Left colon (tissue), 2 donors: ENCODE measurements at regions not wholly inside any gene's neighbourhood (a gene's known extent, or its start where the extent isn't known, plus 50 kb on each side); places are given as distances from the start of the nearest gene placed in this dataset.
"Not testable (repeated sequence)": the region's sequence is repeated elsewhere in the genome, so short reads cannot be mapped to it uniquely, and the experiment has no call there.

Experiments used
- ATAC-seq: fragments of 200-7000 bp; cut with Tn5 transposase; one replicate; pipeline ENCODE4 v1.9.1; 2020; ENCODE audit warnings: mild to moderate bottlenecking, moderate library complexity
- DNase-seq, 2 donors: peaks; one replicate each; pipeline ENCODE4 v3.0.0-alpha.2; 2020
- intact Hi-C, 2 donors: fragments of 100-400 bp; cut with DNase I in 1 of 2; cut with micrococcal nuclease in 1 of 2; formaldehyde crosslinking; loops; one replicate each; pipeline versions ENCODE4 v1.11.2 to v1.14.0; 2022; cut with DNase I, micrococcal nuclease
- donor health status: DM: no; HTN: no; CAD: no.
- donor health status: DM: yes; HTN: yes; CAD: no.

DNA sequence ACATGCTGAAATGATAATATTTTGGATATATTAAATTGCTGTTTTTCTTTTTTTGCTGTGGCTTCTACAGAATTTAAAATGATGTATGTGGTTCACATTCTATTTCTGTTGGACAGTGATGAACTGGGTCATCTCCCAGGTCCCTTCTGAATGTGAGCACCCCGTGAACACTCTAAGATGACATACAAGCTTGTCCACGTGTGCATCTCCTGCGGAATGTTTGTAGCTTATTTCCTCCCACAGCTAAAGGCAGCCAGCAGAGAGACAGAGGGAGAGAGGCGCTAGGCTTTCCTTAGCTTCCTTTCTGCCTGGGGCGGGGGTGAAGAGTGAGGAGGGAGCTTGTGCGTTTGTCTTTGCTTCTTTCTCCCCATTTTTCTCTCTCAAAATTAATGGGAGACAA, 219.1 kb downstream of the EMX2 start:
- intact Hi-C loops: no loop called here
- ATAC-seq: no peak
- DNase-seq: no peak

DNA sequence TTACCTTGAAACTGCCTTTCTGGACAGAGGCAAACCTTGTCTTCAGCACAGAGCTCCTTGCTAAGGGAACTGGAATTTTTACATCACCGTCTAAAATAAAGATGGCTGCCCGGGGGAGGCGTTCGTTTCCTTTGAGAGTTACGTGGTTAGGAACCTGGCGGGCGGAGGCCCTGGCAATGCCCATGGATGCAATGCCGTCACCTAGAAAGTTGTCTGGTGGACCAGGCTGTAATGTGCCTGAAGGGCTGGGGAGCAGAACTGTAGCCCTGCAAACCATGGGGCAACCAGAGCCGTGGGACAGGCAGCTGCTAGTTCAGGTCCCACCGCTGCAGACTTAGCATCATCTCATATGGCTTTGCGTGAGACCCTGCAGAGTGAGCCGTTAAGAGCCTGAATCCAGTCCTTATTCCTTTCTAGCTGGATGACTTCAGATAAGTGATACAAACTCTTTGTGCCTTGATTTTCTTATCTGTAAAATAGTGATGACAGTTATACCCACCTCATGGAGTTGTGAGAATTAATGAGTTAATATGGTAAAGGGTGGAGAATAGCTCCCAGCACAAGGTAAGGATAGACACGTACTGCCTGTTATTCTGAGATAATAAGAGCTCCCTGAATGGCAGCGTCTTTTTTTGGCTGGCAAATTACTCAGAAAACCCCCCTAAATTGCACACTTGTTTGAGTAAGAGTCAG, 219.7 kb downstream of the EMX2 start:
- intact Hi-C loops: no loop called here
- DNase-seq: no peak
- no peak for ATAC-seq

DNA sequence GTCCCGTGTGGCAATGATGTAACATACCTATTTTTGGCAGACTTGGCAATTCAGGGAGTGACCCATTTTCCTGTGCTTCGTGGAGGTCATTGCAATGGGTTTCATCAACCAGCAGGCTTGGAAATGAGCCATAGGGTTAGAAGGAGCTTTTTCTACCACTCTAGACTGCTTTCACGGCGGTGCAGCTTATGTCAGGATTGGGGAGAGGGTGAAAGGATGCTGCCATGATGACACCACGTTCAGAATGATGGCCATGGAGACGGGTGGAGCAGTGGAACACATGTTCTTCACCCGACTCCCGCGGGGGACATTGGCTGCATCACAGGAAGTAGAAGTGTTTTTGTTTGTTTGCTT, 220.2 kb downstream of the EMX2 start:
- ATAC-seq: no peak
- intact Hi-C loops: no loop called here
- no peak for DNase-seq

DNA sequence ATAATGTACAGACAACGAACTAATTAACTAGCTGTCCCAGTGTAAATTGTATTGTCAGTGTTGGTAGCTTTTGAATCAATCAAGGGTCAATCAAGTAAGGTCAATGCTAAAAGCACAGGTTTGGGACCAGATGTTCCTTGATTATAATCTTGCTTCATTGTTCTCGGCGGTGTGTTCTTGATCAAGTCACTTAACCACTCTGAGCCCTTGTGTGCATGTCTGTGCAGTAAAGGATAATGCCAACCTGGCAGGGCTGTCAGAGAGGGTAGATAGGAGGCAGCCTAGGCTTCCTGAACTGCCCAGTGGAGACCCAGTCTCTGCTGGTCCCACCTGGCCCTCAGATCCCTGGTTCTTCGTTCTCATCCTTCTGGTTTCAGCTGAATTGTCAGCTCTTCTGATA, 221.0 kb downstream of the EMX2 start:
- ATAC-seq (no peak), DNase-seq (no peak)
- intact Hi-C loops: no loop called here

DNA sequence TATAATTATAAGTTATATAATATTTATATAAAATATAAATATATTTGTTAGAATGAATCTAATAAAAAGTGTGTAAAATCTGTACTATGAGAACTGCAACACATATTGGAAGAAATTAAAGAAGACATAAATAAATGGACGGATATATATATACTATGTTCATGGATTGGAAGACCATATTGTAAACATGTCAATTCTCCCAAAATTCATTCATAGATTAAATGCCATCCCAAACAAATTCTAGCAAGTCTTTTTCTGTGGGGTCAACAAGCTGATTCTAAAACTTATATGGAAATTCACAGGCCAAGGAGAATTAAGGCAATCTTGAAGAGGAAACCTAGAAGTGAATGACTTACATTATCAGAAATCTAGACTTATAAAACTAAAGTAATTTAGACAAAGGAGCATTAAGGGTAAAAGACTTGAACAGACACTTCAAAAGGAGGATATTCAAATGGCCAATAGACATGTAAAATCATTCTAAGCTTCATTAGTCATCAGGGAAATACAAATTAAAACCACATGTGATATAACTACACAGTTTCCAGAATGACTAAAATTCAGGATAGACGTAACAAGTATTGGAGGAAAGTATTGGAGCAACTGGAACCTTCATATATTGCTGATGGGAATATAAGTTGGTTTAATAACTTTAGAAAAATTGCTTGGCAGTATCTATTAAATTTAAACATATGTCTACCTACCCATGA, 225.9 kb downstream of the EMX2 start:
- intact Hi-C loops: no loop called here
- ATAC-seq: no peak
- DNase-seq: no peak

DNA sequence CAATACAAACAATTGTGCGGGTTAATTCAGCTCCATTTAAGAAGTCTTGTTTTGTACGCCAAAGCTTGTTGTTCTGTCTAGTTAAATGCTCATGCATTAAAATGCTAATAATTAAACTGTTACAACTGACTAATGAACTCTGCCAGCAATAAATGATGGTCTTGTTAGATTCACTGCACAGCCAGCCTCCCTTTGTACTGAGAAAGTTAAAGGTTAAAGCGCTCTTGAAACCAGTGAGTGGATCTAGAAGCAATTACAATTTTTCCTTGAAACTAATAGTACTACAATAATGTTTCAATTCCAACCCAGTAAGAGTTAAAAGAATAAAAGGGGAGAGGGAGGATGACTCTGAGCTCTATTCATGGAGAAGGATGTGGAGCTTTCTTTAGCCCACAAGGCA, 233.0 kb downstream of the EMX2 start:
- intact Hi-C loops: no loop called here
- no peak for DNase-seq
- no peak for ATAC-seq

DNA sequence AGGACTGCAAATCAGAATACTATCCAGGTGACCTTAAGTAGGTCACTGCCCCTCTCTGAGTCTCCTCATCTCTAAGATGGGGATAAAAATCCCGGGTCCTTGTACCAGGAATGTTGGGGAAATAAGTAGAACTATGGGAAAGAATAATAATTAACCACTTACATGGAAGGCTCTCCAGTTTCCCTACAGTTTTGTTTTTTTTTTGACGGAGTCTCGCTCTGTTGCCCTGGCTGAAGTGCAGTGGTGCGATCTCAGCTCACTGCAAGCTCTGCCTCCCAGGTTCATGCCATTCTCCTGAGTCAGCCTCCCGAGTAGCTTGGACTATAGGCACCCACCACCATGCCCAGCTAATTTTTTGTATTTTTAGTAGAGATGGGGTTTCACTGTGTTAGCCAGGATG, 234.7 kb downstream of the EMX2 start:
- DNase-seq, intact Hi-C loops, ATAC-seq: not testable (repeated sequence)

DNA sequence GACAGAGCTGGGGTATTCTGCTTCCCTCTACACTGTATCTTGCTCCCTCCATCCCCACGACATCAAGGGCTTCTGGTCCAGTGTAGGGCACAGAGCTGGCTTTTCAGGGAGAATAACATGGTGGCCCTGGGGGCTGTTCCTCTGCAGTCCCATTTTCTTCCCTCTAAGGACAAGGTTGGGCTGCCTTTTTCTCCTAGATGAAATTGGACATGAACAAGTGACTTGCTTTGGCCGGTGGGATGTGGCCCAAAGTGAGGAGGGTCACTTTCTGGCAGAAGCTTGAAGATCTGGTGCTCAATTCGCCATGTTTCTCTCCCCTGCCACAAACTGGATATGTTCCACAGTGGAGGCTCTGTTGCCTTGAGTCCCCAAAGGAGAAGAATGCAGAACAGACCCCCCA, 235.7 kb downstream of the EMX2 start:
- no peak for DNase-seq
- no peak for ATAC-seq
- intact Hi-C loops: no loop called here

DNA sequence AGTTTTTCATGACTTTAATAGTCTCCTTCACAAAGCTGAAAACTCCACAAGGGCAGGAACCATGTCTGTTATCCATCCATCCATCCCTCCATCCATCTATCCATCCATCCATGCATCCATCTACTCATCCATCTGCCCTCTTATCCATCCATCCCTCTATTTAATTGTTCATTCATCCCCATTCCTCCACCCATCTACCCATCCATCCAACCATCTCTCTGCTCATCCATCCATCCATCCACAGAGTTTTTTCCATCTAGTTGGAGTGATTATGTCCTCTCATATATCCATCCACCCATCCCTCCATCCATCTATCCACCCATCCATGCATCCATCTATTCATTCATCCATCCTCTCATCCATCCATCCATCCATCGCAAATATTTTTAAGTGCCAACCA, 237.9 kb downstream of the EMX2 start:
- intact Hi-C loops: no loop called here
- no peak for ATAC-seq

DNA sequence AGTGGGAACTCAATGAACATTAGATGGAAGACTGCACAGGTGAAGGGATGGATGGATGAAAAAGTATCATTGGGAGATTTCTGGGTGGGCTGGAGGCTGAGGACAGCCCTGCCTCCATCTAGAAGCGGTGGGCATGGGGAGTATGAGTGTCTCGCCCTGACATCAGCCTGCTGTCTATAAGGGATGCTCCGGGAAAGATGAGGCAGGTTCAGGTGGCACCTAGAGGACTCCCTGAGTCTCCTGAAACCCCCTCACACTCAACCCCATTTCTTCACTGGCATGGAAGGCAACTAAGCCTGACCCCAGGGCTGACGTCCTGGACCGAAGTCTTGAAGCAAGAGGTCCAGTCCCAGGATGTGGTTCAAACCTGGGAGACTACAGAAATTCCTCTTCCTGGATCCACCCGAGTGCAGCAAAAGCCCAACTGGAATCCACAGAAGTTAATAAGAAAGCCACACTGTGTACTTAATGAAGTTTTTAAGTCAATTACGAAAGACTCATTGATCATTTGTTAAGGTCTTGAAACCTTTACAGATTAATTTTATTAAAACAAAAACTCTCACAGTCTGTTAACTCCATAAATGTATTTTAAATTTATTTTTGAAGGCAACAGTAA, 238.8 kb downstream of the EMX2 start:
- DNase-seq (no peak), ATAC-seq (no peak)
- intact Hi-C loops: no loop called here

More for the DNA sequence above, 237.9 kb downstream of the EMX2 start:
- no peak for DNase-seq

DNA sequence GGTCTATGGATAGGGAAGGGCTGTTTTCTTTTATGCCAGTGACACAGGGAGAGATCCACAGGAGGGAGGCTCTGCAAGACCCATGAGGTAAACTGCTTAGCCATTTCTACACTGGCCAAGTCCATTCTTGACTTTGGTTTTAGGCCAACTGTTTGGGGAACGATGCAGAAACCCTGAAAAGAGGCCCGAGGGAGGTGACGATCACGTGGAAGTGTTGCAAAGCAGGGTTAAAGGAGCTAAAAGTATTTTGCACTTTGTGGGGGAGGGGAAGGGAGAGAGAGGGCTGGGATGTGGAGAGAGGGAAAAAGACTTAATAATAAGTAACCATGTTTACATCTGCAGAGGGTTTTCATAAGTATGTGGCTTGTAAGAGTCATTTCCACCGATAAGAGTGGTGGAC, 239.7 kb downstream of the EMX2 start:
- DNase-seq: no peak
- intact Hi-C loops: no loop called here
- ATAC-seq: no peak

DNA sequence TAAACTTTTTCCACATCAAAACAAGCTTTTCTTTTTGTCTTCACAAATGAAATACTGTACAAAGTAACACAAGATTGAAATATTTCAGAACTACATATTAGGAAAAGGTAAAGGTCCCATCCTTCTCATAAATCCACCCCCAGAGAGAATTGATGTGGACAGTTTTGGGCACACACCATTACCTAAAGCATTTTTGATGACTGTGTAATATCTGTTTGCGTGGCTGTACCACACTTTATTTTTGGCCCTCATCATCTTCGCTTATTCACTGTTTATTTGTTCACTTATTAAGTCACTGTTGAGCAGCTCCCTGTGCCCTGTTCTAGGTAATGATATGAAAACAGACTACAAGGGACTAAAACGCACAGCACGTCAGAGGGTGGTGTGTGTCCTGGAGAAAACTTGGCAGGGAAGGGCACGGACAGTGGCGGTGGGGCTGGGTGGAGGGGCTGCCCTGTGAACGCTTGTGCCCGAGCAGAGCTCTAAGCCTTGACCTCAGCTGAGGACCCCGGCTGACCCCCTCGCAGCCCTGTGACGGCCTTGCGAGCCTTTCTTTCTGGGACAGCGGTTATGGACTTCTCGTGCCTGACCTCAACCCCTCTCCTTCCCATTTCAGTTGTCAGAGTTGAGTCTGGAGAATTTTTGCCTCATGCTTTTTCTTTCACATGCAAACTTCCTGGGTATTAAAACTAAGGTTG, 241.3 kb downstream of the EMX2 start:
- ATAC-seq (no peak), DNase-seq (no peak)
- intact Hi-C loops: no loop called here

DNA sequence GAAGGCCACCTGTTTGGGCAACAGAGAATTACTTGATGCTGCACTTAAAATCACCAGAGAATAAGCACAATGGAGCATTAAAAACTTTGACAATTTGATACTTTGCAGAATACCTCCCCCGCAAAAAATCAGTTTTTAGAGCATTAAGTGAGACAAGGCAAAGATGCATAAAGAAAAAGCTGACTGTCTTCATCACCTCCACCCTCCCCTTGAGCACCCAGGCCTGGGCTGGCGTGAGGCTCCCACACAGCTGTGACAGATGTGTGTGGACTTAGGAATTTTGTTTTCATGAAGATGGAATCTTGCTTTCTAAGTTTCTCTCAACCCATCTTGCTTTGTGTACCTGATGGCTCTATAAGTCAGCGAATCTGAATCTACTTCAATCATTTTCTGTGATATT, 242.2 kb downstream of the EMX2 start:
- ATAC-seq (no peak), DNase-seq (no peak)
- intact Hi-C loops: no loop called here

DNA sequence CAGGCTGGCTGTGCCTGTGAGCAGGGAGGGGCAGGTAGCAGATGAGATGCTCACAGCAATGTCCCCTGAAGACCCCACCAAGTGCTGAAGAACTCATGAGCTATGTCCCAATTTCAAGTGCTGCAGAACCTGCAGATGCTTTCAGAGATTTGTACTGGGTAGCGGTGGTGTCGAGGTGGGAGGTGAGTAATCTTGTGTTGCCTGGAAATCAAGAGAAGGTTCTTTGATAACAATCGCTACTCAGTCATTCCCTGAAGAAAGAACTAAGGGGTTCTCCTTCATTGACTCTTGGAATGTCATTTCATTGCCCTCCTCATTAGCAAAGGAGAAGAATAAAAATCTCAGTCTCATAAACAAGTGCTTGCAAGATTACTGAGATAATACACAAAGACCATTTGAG, 246.4 kb downstream of the EMX2 start:
- intact Hi-C loops: no loop called here
- DNase-seq (no peak), ATAC-seq (no peak)

DNA sequence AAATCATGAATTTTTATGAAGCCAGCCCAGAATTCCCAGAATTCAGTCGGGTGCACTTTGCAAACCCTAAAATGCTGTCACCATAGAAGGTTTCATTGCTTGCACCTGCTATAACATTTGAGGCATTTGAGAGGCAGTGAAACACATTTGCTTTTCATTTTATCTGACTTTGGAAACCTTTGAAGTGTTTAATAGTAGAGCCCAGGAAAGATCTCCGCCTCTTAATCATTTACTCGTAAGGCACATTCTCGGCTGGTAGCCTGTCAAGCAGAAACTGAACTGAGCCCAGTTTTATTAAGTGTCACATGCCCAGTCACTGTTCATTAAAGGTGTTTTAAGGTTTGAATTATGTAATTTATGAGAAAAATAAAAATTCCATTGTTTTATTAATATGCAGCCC, 247.6 kb downstream of the EMX2 start:
- intact Hi-C loops: no loop called here
- DNase-seq (no peak), ATAC-seq (no peak)

DNA sequence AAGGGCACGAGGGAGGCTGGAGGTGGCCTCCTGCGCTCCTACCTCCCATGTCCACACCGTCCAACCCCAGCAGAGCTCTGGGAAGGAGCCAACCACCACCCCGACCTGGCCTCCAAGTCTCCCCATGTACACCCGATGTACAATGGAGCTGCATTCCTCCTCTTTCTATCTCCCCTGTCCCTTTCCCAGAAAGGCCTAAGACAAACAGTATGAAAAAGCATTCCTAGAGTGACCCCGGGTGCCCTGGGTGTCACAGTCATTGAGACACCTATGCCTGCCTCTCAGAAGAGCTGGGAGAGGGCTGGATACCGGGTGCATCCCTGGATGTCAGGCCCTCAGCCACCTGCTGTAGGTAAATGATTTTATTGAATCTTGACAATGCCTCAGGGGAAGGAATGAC, 248.1 kb downstream of the EMX2 start:
- ATAC-seq (no peak), DNase-seq (no peak)
- intact Hi-C loops: no loop called here

DNA sequence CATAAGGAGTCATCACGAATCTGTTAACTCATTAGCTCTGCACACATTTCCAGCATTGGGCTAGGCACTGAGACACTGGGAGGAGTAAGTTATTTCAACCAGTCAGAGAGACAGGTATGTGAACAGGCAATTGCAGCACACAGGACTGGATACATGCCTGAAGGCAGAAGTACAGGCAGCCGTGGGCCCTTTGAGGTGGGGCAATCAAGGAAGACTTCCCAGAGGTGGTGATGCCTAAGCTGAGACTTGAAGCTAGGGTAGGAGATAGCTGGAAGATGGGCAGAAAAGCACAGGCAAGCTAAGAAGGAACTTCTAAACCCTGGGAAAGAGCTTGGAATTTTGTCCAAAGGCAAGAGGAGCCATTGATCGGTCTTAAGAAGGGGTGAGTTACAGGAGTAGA, 249.7 kb downstream of the EMX2 start:
- DNase-seq (no peak), ATAC-seq (no peak)
- intact Hi-C loops: no loop called here

DNA sequence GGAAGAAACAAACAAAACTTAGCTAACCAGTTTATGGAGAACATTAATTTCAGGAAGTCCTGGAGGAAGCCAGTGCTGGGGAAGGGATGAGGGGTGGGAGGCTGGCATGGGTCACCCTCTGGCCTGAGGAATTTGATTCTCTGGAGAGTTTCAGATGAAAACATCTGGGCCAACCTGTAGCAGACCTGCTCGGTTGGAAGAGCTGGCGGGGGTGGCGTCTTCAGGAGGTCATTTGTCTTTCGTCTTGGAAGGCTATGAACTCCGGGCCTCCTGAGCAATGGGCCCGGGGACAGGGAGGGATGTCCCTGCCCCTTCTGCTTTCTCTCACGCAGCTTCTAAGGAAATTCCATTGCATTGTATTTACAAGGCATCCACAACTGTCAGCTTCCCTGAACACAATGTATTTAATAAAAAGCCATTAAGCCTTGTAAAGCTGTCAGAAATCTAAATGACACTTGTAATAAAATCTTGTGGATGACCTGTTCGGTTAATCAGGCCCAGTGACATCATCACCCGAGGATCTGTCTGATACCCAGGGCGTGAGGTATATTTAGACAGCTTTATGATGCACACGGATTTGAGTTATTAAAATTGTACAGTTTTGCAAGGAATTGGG, 250.5 kb downstream of the RAB11FIP2 start:
- DNase-seq (no peak), ATAC-seq (no peak)
- intact Hi-C loops: no loop called here

DNA sequence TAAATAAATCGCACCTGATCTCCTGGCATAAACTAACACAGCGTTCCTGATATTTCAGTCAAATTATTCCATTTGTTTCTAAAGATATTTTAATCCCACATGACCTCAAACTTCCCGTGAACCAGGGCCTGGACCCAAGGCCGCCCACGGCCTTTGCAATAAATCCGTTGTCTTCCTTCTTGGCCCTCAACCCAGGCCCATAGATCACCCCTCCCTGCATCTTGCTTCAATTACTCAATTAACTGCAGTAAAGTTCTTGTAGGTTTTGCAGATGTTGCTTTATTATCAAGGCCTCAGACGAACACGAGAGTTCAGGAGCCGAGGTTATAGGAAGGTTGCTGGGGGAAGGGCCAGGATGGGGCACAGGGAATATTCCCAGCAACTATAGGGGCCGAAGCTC, 249.4 kb downstream of the RAB11FIP2 start:
- intact Hi-C loops: no loop called here
- DNase-seq (no peak), ATAC-seq (no peak)

DNA sequence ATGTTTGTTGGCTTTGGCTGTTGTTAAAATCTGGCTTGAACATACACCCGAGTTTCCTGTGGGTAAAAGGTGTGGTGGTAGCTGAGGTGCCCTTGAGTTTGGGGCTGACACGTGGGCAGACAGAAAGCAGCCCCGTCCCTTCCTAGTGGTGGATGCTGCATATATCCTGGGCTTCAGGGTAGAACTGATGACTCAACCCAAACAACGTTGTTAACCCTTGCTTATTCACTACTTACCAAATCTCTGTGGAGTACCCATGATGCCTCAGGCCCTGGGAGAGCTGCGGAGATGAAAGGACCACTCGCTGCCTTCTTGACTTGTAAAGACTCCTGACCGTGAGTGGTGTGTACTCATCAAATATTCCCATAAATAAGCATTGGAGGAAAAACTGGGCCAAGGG, 245.1 kb downstream of the RAB11FIP2 start:
- ATAC-seq (no peak), DNase-seq (no peak)
- intact Hi-C loops: no loop called here
